PC-3 (cell line): ENCODE measurements at regions not wholly inside any gene's neighbourhood (a gene's known extent, or its start where the extent isn't known, plus 50 kb on each side); places are given as distances from the start of the nearest gene placed in this dataset.
A peak's percentile ranks its signal among the peaks of the same experiment; 100 is the strongest.

Source experiments
- ATAC-seq: fragments of 200-7000 bp; cut with Tn5 transposase; 2 replicates; pipeline ENCODE4 v1.9.1; 2020; ENCODE audit warnings: mild to moderate bottlenecking, moderate library complexity
- BruUV-seq: library from RNA; stranded (reverse); fragments of 400-500 nt; replicated peaks from 2 replicates; lab custom pipeline; 2021; lab: Mats Ljungman, UMichigan
- CTCF ChIA-PET: fragments of 300-600 bp; sonication (Branson Sonifier 250); formaldehyde crosslinking; loops from one replicate; lab custom pipeline; 2022; ENCODE audit warnings: antibody characterized with exemption; lab: Charles Lee
- POLR2A ChIA-PET: fragments of 300-600 bp; sonication (Branson Sonifier 250); formaldehyde crosslinking; loops from one replicate; lab custom pipeline; 2022; ENCODE audit warnings: antibody characterized with exemption; ENCODE audit not compliant: unreplicated experiment; lab: Charles Lee
- DNase-seq: peaks from one replicate; pipeline ENCODE4 v3.0.0-alpha.2; 2015
- H2AFZ ChIP-seq: fragments of 300-600 bp; sonication (generic); 2 replicates; pipeline ENCODE4 v1.6.0; 2016; ENCODE audit warnings: antibody characterized with exemption, low read length
- H3F3A ChIP-seq: fragments of 300-600 bp; sonication (generic); one replicate; pipeline ENCODE4 v1.6.0; 2017; ENCODE audit warnings: antibody characterized with exemption, low read length, control low read depth, mild to moderate bottlenecking; ENCODE audit not compliant: unreplicated experiment
- H3K27ac ChIP-seq: fragments of 300-600 bp; sonication (generic); 2 replicates; pipeline ENCODE4 v1.5.1; 2016; ENCODE audit warnings: mild to moderate bottlenecking, low read length
- H3K27me3 ChIP-seq: fragments of 300-600 bp; sonication (generic); 2 replicates; pipeline ENCODE4 v1.6.1; 2016; ENCODE audit warnings: low read length, mixed read lengths
- H3K36me3 ChIP-seq: fragments of 300-600 bp; sonication (generic); 2 replicates; pipeline ENCODE4 v1.6.1; 2016; ENCODE audit warnings: low read depth, mixed run types, low read length, mixed read lengths
- H3K4me1 ChIP-seq: fragments of 300-600 bp; sonication (generic); 2 replicates; pipeline ENCODE4 v1.5.1; 2016; ENCODE audit warnings: low read length; ENCODE audit not compliant: insufficient read depth
- H3K4me2 ChIP-seq: fragments of 300-600 bp; sonication (generic); 2 replicates; pipeline ENCODE4 v1.6.0; 2016; ENCODE audit warnings: low read length
- H3K4me3 ChIP-seq: fragments of 300-600 bp; sonication (generic); 2 replicates; pipeline ENCODE4 v1.5.1; 2016; ENCODE audit warnings: mild to moderate bottlenecking, low read length, mixed read lengths
- H3K79me2 ChIP-seq: fragments of 300-600 bp; sonication (generic); 2 replicates; pipeline ENCODE4 v1.6.1; 2017; ENCODE audit warnings: low read length, mixed read lengths
- H3K9ac ChIP-seq: fragments of 300-600 bp; sonication (generic); 2 replicates; pipeline ENCODE4 v1.6.0; 2016; ENCODE audit warnings: mild to moderate bottlenecking, low read length
- H3K9me2 ChIP-seq: fragments of 300-600 bp; sonication (generic); replicated peaks from 2 replicates; pipeline ENCODE4 v1.6.1; 2016; ENCODE audit warnings: mixed run types, low read length, mixed read lengths
- H3K9me3 ChIP-seq: fragments of 300-600 bp; sonication (generic); 2 replicates; pipeline ENCODE4 v1.6.1; 2016; ENCODE audit warnings: low read length, mixed read lengths
- H4K20me1 ChIP-seq: fragments of 300-600 bp; sonication (generic); 2 replicates; pipeline ENCODE4 v1.6.1; 2016; ENCODE audit warnings: low read length, mixed read lengths
- EZH2 ChIP-seq: fragments of 300-600 bp; sonication (generic); IDR thresholded peaks from one replicate; pipeline ENCODE4 v1.6.1; 2017; ENCODE audit warnings: antibody characterized with exemption, mild to moderate bottlenecking, low read length; ENCODE audit not compliant: unreplicated experiment
- EZH2phosphoT487 ChIP-seq: fragments of 300-600 bp; sonication (generic); IDR thresholded peaks from 2 replicates; pipeline ENCODE4 v1.6.1; 2018; ENCODE audit warnings: mild to moderate bottlenecking, antibody characterized with exemption, low read length, borderline replicate concordance
- intact Hi-C: fragments of 100-400 bp; cut with micrococcal nuclease; formaldehyde crosslinking; loops from 2 replicates; pipeline ENCODE4 v1.9.0; 2023
- TF ChIP-seq, protein P1 (sequence below): fragments of 300-600 bp; sonication (generic); conservative IDR thresholded peaks from 2 replicates; pipeline ENCODE4 v1.5.1; 2017; ENCODE audit warnings: antibody characterized with exemption, low read depth, mild to moderate bottlenecking, low read length

GRCh38 chr6:51021171-51021570, 202.5 kb downstream of the TFAP2B start:
- H3K9me3 ChIP-seq, result no peaks in the 10 kb centered on the region
- POLR2A ChIA-PET, result no interaction called here
- no peak for ATAC-seq
- H2AFZ ChIP-seq, result no peak overlapping the region
- H3F3A ChIP-seq, result peaks cover 6% of the 10 kb centered on the region
- H3K27ac ChIP-seq, result no peak overlapping the region
- no peaks in the 10 kb centered on the region for H3K79me2 ChIP-seq
- H3K4me3 ChIP-seq, result no peak overlapping the region
- BruUV-seq, result no TSS peak
- no peaks in the 10 kb centered on the region for H3K36me3 ChIP-seq
- peaks cover 23% of the 10 kb centered on the region for H3K4me1 ChIP-seq
- TF ChIP-seq EZH2phosphoT487, result no peak
- no peak for TF ChIP-seq EZH2
- TF ChIP-seq, protein P1, sequence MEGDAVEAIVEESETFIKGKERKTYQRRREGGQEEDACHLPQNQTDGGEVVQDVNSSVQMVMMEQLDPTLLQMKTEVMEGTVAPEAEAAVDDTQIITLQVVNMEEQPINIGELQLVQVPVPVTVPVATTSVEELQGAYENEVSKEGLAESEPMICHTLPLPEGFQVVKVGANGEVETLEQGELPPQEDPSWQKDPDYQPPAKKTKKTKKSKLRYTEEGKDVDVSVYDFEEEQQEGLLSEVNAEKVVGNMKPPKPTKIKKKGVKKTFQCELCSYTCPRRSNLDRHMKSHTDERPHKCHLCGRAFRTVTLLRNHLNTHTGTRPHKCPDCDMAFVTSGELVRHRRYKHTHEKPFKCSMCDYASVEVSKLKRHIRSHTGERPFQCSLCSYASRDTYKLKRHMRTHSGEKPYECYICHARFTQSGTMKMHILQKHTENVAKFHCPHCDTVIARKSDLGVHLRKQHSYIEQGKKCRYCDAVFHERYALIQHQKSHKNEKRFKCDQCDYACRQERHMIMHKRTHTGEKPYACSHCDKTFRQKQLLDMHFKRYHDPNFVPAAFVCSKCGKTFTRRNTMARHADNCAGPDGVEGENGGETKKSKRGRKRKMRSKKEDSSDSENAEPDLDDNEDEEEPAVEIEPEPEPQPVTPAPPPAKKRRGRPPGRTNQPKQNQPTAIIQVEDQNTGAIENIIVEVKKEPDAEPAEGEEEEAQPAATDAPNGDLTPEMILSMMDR, result no peak
- H3K9me2 ChIP-seq, result no peaks in the 10 kb centered on the region
- intact Hi-C loops, result no loop called here
- no peak overlapping the region for H3K9ac ChIP-seq
- no peaks in the 10 kb centered on the region for H3K27me3 ChIP-seq
- DNase-seq, result no peak
- CTCF ChIA-PET, result no interaction called here
- H4K20me1 ChIP-seq, result no peaks in the 10 kb centered on the region
- H3K4me2 ChIP-seq, result no peak overlapping the region

DNA sequence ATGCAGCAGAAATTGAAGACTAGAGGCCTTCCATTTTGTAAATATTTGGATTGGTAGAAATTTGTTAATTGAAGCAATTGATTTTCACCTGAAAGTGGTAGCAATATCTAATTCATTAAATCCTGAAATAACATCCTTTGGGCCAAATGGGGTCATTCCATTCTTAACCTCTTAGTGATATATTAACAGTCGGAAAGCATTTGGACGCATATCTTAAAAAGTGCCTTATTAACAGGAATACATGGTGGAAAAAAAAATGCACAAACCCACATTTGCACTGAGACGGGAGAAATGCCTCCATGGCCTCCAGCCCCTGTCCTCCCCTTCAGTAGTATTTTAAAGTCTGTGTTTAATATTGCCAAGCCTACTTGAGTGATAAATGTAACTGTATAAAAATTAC, 205.5 kb downstream of the TFAP2B start:
- peak overlapping the region; percentile 85 for H3K27ac ChIP-seq

More for the DNA sequence above, 205.5 kb downstream of the TFAP2B start:
- H3K4me3 ChIP-seq, result no peak overlapping the region
- TF ChIP-seq EZH2, result no peak
- TF ChIP-seq, protein P1, result no peak
- no peak for TF ChIP-seq EZH2phosphoT487
- no peaks in the 10 kb centered on the region for H3K9me3 ChIP-seq
- CTCF ChIA-PET, result no interaction called here
- no peak for ATAC-seq
- no peaks in the 10 kb centered on the region for H4K20me1 ChIP-seq
- H3K4me2 ChIP-seq, result peak overlapping the region; percentile 46
- DNase-seq, result no peak
- no peaks in the 10 kb centered on the region for H3K36me3 ChIP-seq
- peak overlapping the region; percentile 53 for H3K9ac ChIP-seq
- no TSS peak for BruUV-seq
- no peaks in the 10 kb centered on the region for H3K79me2 ChIP-seq
- peak overlapping the region; percentile 56 for H2AFZ ChIP-seq
- no peaks in the 10 kb centered on the region for H3K27me3 ChIP-seq
- H3K4me1 ChIP-seq, result peaks cover 48% of the 10 kb centered on the region
- POLR2A ChIA-PET, result no interaction called here
- no peaks in the 10 kb centered on the region for H3K9me2 ChIP-seq
- intact Hi-C loops, result no loop called here
- peaks cover 20% of the 10 kb centered on the region for H3F3A ChIP-seq
